ENCODE measurements at regions not wholly inside any gene's neighbourhood (a gene's known extent, or its start where the extent isn't known, plus 50 kb on each side); places are given as distances from the start of the nearest gene placed in this dataset.
"Not testable (repeated sequence)": the region's sequence is repeated elsewhere in the genome, so short reads cannot be mapped to it uniquely, and the experiment has no call there.

GRCh38 chr21:31609081-31609480, 50.4 kb upstream of the SOD1 start:
- DNase-seq, result peak; percentile 37

- DNase-seq, result no peak
Observed at GRCh38 chr21:31607791-31608190, 51.7 kb upstream of the SOD1 start.

GRCh38 chr21:31606081-31606874, 53.2 kb upstream of the SOD1 start:
- DNase-seq, result no peak

GRCh38 chr21:31604591-31605190, 54.8 kb upstream of the SOD1 start:
- DNase-seq, result peak; percentile 72

- no peak for DNase-seq
Observed at GRCh38 chr21:31599563-31599962, 59.9 kb upstream of the SOD1 start.

GRCh38 chr21:31599013-31599412, 60.5 kb upstream of the SOD1 start:
- DNase-seq, result no peak

GRCh38 chr21:31597683-31598082, 61.8 kb upstream of the SOD1 start:
- no peak for DNase-seq

- no peak for DNase-seq
Observed at GRCh38 chr21:31596055-31596454, 63.4 kb upstream of the SOD1 start.

- DNase-seq, result no peak
Observed at GRCh38 chr21:31594726-31595125, 64.8 kb upstream of the SOD1 start.

GRCh38 chr21:31594279-31594678, 65.2 kb upstream of the SOD1 start:
- no peak for DNase-seq

GRCh38 chr21:31592963-31593560, 66.4 kb upstream of the SOD1 start:
- no peak for DNase-seq

GRCh38 chr21:31592516-31592915, 67.0 kb upstream of the SOD1 start:
- no peak for DNase-seq

- no peak for DNase-seq
Observed at GRCh38 chr21:31589820-31590219, 69.7 kb upstream of the SOD1 start.

GRCh38 chr21:31586118-31586517, 73.4 kb upstream of the SOD1 start:
- DNase-seq, result no peak

- not testable (repeated sequence) for DNase-seq
Observed at GRCh38 chr21:31583937-31584336, 75.6 kb upstream of the SOD1 start.

- no peak for DNase-seq
Observed at GRCh38 chr21:31583498-31583897, 76.0 kb upstream of the SOD1 start.

- peak; percentile 73 for DNase-seq
Observed at GRCh38 chr21:31580866-31581276, 78.6 kb upstream of the SOD1 start.

- no peak for DNase-seq
Observed at GRCh38 chr21:31577271-31577670, 82.2 kb upstream of the SOD1 start.

- no peak for DNase-seq
Observed at GRCh38 chr21:31576428-31576827, 83.1 kb upstream of the SOD1 start.

GRCh38 chr21:31573217-31573616, 86.3 kb upstream of the SOD1 start:
- no peak for DNase-seq

GRCh38 chr21:31571879-31572278, 87.6 kb upstream of the SOD1 start:
- DNase-seq, result no peak

- no peak for DNase-seq
Observed at GRCh38 chr21:31570824-31571566, 88.5 kb upstream of the SOD1 start.

GRCh38 chr21:31566611-31567010, 92.9 kb upstream of the SOD1 start:
- DNase-seq, result no peak

- no peak for DNase-seq
Observed at GRCh38 chr21:31566064-31566463, 93.4 kb upstream of the SOD1 start.
